Kidney epithelial cell (primary cell): ENCODE measurements at regions not wholly inside any gene's neighbourhood (a gene's known extent, or its start where the extent isn't known, plus 50 kb on each side); places are given as distances from the start of the nearest gene placed in this dataset.

Experiments used
- DNase-seq: peaks from one replicate; pipeline ENCODE4 v3.0.0-alpha.2; 2010; ENCODE audit warnings: low read depth
- H3K27me3 ChIP-seq: 2 replicates; pipeline ENCODE4 v1.6.0; 2011; ENCODE audit warnings: low read length; ENCODE audit not compliant: control insufficient read depth, insufficient read depth
- H3K36me3 ChIP-seq: 2 replicates; pipeline ENCODE4 v1.5.1; 2011; ENCODE audit warnings: low read length; ENCODE audit not compliant: control insufficient read depth, insufficient read depth
- H3K4me3 ChIP-seq: 2 replicates; pipeline ENCODE4 v1.5.1; 2011; ENCODE audit warnings: low read depth, mild to moderate bottlenecking, control low read depth, low read length
- TF ChIP-seq, protein P1 (sequence below): IDR thresholded peaks from 2 replicates; pipeline ENCODE4 v1.5.1; 2011; ENCODE audit warnings: mild to moderate bottlenecking, moderate library complexity, low read length, control low read depth, inconsistent platforms; ENCODE audit not compliant: insufficient read depth, poor library complexity, severe bottlenecking

DNA sequence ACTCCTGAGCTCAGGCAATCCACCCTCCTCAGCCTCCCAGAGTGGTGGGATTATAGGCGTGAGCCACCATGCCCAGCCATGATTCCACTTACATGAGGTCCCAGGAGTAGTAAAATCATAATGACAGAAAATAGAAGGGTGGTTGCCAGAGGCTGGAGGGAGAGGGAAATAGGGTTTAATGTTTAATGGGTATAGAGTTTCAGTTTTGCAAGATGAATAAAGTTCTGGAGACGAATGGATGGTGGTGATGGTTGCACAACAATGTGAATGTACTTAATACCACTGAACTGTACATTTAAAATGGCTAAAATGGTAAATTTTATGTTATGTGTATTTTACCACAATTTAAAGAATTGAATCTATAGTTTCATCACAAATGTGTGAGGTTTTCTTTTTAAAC is 146.5 kb upstream of the ABCA1 start:
- no peak for DNase-seq
- Histone ChIP-seq H3K4me3 (no peak overlapping the region), H3K27me3 (no peaks in the 10 kb centered on the region), H3K36me3 (no peaks in the 10 kb centered on the region)
- TF ChIP-seq, protein P1, sequence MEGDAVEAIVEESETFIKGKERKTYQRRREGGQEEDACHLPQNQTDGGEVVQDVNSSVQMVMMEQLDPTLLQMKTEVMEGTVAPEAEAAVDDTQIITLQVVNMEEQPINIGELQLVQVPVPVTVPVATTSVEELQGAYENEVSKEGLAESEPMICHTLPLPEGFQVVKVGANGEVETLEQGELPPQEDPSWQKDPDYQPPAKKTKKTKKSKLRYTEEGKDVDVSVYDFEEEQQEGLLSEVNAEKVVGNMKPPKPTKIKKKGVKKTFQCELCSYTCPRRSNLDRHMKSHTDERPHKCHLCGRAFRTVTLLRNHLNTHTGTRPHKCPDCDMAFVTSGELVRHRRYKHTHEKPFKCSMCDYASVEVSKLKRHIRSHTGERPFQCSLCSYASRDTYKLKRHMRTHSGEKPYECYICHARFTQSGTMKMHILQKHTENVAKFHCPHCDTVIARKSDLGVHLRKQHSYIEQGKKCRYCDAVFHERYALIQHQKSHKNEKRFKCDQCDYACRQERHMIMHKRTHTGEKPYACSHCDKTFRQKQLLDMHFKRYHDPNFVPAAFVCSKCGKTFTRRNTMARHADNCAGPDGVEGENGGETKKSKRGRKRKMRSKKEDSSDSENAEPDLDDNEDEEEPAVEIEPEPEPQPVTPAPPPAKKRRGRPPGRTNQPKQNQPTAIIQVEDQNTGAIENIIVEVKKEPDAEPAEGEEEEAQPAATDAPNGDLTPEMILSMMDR = no peak

DNA sequence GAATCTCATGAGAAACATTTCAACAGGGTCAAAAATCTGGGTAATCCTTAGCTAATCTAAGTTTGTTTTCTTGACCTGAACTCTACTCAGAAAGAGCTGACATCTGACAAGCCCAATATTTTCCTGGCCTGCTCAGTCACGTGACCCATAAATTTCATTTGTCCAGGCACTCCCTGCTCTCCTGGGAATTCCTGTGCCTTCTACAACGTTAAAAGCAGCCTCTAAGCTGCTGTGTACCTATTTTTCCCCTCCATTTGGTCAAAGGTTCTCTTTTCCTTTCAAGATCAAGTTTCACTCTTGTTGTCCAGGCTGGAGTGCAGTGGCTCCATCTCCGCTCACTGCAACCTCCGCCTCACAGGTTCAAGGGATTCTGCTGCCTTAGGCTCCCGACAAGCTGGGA is 148.8 kb upstream of the ABCA1 start:
- no peaks in the 10 kb centered on the region for H3K27me3 ChIP-seq
- no peaks in the 10 kb centered on the region for H3K36me3 ChIP-seq
- H3K4me3 ChIP-seq = no peak overlapping the region
- DNase-seq = no peak
- TF ChIP-seq, protein P1 = no peak

DNA sequence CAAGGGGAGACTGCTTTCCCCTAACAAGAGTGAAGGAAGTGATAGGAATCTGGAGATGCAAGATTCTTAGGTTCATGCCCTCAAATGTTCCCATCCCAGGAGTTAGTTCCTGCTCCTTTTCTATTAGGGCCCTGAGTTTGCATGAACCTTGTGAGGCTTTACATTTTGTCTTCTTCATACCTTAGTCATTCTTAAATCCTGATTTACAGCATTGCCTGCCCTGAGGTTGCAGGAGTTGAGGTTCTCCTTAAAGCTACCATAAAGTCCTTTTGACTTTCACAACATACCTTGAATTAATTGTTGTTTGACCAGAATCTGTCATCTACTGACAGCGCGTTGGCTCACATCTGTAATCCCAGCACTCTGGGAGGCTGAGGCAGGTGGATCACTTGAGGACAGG is 151.5 kb upstream of the ABCA1 start:
- Histone ChIP-seq H3K4me3 (no peak overlapping the region), H3K27me3 (no peaks in the 10 kb centered on the region), H3K36me3 (no peaks in the 10 kb centered on the region)
- no peak for DNase-seq
- TF ChIP-seq, protein P1 = no peak

DNA sequence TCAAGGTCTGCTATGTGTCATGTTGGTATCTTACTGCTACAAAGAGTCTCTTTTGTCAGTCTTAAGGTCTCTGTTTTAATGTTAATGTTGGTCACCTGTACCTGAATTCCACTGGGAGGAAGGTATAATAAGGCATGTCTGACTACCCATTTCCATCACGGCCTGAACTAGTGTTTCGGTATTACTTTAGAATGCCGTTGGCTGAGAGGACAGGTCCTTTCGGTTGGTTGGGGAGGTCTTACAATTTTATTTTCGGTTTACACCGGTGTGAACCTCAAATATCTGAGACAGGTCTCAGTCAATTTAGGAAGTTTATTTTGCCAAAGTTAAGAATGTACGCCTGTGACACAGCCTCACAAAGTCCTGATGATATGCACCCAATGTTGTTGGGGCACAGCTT is 154.9 kb upstream of the ABCA1 start:
- no peak for DNase-seq
- H3K36me3 ChIP-seq = no peaks in the 10 kb centered on the region
- no peaks in the 10 kb centered on the region for H3K27me3 ChIP-seq
- TF ChIP-seq, protein P1 = no peak
- no peak overlapping the region for H3K4me3 ChIP-seq

DNA sequence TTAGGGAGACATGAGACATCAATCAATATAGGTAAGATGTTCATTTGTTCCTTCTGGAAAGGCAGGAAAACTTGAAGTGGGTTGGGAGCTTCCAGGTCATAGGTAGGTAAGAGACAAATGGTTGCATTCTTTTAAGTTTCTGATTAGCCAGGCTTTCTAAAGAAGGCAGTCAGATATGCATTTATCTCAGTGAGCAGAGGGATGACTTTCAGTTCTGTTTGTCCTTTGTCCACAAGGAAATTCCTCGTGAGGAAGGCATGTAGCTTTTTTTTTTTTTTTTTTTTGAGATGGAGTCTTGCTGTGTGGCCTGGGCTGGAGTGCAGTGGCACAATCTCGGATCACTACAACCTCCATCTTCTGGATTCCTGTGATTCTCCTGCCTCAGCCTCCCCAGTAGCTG is 155.3 kb upstream of the ABCA1 start:
- no peaks in the 10 kb centered on the region for H3K36me3 ChIP-seq
- no peak for DNase-seq
- H3K27me3 ChIP-seq = no peaks in the 10 kb centered on the region
- TF ChIP-seq, protein P1 = no peak
- H3K4me3 ChIP-seq = no peak overlapping the region

DNA sequence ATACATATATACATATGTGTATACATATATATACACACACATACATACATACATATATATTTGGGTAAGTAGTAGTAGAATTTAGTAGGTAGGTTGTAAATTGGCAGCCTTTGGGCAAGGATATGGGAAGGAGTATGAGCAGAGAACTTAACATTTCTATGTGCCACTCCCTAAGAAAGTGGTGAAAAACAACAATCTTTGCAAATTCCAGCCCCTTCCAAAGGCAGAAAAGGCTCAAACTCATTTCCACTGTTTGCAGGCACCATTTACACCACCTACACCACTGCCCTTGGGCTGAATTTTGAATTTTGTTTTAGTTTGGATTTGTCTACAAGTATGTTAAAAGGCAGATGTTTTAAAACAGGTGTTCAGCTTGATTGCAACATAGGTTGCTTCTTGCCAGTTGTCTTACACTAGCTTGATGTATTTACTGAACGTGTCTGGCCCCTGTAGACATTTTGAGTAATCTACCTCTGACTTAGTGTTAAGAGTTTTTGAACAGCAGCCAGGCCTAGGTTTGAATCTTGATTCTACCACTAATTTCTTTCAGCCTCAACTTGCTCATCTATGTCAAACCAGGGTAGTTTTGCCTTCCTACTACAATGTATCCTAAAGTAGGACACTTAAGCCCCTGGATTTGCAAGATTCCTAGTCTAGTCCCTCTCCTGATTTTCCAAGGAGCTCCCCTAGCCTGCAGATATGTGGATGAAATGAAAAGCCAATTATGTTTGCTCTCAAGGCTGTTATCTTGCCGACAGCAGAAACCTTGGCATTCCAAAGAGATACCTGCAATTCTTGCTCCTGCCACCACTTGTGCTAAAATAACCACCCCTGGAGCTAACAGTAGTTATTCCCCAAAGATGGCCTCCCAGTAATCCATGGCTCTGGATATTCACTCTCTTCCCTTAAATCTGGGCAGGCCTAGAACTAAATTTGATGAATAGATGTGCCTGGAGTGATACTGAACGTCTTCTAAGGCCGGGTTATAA is 156.2 kb upstream of the SLC44A1 start:
- no peak for DNase-seq
- no peaks in the 10 kb centered on the region for H3K27me3 ChIP-seq
- TF ChIP-seq, protein P1 = no peak
- H3K36me3 ChIP-seq = no peaks in the 10 kb centered on the region
- H3K4me3 ChIP-seq = no peak overlapping the region
